Pons (tissue), 1 donor: ENCODE measurements at regions not wholly inside any gene's neighbourhood (a gene's known extent, or its start where the extent isn't known, plus 50 kb on each side); places are given as distances from the start of the nearest gene placed in this dataset.

Source experiments
- DNase-seq: peaks from one replicate; pipeline ENCODE4 v3.0.0-alpha.2; 2016; ENCODE audit warnings: low spot score

DNA sequence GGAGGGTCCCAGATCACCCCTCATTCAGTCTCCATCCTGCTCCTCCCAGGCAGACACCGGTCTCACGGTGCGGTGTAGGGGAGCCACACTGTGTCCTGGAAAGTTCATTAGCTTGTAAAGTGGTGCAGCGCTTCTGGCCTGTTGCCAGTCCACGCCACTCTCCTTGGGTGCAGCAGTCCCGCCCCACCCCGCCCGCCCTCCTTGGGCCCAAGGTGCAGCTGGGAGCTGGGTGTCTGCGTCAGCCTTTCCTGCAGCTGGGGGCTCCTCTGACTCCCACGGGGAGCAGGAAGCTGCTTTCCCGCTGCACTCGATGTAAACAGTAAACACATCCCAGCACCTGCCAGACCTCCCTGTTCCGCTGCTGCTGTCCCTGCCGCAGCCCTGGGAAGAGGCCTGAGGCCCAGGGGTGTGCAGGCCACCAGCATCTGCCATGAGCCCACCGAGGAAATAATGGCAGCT is 53.8 kb upstream of the ASB18 start:
- no peak for DNase-seq

DNA sequence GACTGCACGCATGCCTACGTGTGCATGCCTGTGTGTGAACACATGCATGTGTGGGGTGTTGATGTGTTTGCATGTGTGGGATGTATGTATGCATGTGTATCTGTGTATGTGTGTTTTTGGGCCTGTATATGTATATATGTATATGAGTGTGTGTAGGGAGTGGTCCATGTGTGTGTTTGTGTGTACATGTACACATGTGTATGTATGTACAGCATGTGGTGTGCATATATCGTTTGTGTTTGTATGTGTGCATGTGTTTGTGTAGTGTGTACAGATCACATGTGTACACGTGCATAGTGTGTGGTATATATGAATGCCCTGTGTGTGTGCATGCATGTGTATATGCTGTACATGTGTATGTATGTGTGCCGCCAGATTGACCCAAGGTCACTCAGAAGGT is 54.2 kb upstream of the ASB18 start:
- no peak for DNase-seq

DNA sequence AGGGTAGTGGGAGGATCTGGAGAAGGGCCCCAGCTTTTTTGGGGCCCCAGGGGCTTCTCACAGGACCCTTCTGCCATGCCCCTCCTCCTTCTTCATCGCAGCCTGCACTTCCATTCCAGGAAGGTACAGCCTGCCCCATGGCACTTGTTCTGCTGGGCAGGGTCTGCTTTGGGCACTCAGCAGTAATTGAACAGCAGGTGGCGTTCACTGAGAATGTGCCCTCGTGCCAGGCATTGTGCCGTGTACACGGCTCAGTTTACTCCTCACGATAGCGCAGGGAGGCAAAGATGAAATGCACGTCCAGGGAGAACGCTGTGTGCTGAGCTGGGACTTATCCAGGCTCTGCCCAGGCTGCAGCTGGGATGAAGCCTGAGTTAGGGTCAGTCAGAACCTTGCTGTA is 54.8 kb upstream of the ASB18 start:
- no peak for DNase-seq

DNA sequence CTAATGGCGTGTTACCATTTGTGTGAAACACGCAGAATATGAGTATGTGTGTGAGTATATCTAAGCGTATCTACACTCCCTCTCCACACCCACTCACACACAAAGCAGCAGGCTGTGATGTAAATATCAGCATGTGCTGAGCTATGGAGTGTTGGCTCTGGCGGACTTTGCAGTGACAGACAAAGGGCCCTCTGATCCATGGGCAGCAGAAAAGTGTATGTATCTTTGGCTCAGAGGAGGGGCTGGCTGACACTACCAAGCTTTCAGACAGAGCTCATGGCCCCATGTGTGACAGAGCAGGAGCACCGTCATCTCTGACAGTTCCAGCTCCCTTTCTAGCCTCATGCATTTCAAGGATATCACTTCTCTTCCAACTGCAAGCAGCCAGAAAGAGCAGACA is 57.2 kb upstream of the ASB18 start:
- DNase-seq, result peak; percentile 94

DNA sequence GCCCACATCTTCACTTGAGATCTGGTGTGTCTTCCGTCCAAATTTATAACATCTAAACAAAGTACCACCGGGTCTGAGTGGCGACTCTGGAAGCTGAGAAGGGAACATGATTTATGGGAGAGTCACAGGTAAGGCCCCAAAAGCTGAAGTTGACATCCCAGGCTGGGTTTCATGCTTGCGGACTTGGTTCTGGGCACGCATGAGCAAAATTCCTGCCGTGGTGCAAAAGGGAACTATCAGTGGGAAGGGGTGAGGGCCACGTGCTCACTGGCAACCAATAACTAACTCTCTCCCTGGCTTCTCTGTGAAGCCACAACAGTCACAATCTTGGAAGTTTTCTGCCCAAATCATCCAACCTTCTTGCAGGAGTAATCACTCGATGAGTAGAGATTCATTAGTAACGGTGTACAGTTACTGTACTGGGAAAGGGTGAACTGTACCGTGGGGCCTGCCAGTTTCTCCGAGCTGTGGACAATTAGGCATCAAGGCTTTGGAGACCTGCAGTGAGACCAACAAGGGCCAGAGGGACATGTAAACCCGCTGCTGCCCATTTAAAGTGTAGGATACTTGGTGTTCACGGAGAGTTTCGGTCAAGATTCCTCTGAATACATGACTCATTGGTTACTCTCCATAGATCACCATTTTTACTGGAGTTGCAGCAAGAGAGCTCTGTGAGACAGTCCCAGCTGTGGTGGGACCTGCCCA is 69.4 kb upstream of the ASB18 start:
- DNase-seq, result no peak

DNA sequence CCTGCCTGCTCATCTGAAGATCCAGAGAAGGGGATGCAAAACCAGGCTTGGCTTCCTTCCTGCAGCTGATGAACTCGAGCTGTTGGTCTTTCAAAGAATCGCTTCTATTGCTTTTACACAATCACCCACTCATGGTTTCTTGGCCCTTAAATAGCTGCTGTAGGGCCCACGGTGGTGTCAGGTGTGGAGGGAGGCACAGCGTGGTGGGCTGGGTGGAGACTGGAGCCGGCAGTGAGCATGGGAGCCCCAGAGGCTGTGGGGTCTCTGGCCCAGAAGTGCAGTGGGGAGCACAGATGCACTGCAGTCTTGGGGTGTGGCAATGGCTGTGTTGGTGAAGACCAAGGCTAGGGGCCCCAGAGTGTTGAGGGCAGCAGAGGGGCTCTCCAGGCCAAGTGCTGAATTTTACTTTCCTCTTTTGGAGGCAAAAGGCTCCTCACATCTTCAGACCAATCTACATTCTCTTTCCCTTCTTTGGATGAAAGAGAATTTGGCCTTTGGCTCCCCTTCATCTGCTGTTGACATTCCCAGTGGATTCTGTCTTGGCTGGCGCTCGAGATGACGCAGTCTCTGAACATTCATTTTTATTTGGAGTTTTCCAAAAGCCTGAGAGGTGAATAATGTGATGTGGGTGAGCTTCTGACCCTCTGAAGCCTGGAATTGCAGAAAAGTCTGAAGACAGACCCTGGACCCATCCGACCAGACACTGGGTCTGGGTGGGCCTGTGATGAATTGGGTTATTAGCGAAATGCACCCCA is 70.1 kb upstream of the ASB18 start:
- no peak for DNase-seq

DNA sequence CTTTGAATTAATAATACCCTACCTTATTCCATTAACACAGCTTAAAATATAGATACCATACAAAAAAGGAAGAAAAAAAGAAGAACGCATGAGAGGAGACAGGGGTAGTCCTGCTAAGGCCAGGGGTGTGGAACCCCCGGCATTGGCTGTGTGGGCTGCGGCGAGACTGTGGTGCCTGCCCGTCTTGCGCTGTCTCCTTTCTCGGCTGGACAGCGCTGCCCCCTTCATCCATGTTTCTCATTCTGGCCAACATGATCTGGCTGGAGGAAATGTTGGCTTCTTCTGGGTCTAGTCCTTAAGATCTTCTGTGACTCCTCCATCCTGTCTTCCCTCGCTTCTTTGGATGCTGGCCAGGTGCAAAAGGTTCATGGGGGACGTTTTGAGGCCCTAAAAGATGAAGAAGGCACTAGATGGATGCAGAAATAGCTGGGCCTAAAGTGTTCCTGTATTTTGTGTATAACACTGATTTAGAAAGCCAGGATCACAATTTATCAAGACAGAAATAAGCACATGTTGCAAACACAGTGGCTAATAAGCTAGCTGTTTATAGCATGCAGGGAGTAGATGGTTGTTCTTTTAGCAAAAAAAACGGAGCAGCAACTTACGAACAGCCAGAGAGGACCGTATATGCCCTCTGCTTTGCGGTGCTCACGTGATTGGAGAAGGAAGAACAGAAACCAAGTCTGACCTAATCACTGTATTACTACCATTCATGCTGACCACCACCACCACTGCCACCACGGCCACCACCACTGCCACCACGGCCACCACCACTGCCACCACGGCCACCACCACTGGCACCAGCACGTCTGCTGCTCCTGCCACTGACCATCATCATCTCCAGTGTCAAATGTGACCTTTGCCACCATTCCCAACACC is 71.7 kb upstream of the ASB18 start:
- DNase-seq, result no peak

DNA sequence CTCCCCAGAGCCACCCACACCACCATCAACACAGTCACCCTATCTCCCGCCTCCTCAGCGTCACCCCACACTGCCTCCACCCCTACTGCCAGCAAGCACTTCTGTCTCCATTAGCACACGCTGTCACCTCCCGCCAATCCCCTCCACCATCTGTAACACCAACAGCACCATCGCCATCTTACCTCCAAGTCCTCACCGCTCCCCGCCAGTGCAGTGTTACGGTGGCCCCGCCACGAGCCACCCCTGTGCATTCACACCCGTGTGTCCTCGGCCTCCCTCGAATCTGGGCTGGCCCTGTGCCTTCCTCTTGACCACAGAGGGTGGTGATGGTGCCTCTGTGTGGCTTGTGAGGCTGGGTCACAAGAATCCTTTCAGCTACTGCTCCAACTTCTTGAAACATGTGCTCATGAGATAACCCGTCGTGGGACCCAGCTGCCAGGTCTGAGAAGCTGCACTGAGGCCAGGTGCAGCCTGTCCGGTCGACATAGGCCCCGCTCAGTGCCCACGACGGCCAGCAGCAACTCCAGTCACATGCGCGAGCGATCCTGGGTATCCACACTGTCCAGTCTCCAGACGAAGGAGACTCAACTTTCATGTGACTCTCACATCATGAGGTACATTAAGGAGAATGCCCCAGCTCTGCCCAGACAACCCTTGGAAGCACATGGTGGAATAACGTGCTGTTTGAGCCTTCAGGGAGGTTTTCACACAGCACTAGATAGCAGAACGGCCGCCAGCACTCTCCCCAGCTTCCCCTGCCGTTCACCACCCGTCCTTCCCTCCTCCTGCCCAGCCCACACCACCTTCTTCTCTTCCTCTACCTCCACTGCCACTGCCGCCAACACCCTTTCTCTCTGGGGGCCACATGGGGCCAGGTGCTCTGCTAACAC is 72.6 kb upstream of the ASB18 start:
- no peak for DNase-seq

DNA sequence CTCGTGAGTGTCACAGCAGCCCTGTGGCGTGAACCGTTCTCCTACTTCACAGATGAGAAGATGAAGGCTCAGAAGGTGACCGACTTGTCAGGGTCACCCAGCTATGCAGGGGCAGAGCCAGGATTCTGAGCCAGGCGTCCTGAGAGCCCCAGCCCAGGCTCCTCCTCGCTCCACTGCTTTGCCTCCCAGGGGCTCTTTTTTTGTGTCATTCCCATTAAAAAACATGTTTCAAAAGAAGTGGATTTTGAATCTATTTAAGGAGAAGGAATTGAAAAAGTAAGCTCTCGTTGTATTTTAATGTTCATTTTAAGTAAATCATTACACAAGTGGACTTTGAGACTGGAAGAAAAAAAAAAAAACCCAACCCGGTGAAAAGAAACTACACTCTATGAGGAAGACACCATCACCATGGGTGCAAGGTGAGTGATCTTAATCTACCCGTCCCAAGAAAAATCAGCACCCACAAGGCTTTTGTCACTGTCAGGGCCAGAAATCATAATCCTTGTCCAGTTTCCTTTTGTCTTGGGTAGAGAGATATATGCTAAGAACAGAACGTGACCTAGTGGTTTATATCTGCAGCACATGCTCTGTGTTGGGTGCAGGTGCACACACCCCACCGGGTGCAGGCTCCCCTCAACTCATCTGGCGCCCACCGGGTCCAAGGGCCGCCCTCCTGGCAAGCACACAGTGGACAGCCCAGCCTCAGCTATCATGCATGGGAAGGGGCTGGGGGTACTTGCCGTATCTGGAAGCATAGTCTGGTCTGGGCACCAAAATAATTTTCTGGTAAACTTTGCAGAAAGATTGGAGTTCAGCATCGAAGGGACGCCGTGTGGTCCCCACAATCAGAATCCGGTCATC is 73.5 kb upstream of the ASB18 start:
- DNase-seq, result no peak

DNA sequence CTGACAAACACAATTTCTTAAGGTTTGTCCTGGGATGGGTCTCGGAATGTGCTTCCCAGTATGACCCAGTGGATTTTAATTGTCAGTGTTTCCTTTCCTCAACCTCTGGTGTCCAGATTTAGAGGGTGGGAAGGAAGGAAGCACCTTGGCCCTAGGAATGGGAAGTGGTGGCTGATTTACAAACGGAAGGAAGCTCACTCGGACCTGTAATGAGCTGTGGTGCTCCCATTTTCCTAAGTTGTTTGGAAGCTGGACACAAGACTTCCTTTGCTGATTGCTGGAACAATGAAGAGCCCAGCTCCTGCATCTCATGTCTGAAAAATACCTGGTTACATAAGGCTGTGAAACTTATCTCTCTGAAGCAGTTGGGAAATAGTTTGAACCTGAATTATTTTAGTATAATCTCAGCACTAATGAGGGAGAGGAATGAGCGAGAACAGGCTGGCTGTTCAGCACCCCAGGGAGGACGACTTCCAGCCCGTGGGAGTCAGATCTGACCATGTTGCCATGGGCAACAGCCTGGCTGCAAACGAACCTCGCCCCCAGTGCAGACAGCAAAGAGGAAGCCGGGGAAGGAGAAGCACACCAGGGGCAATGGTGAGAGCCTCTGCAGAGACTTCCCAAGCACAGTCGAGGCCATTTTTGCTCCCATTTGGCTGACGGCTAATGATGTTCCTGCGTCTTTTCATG is 74.4 kb upstream of the ASB18 start:
- DNase-seq, result no peak

DNA sequence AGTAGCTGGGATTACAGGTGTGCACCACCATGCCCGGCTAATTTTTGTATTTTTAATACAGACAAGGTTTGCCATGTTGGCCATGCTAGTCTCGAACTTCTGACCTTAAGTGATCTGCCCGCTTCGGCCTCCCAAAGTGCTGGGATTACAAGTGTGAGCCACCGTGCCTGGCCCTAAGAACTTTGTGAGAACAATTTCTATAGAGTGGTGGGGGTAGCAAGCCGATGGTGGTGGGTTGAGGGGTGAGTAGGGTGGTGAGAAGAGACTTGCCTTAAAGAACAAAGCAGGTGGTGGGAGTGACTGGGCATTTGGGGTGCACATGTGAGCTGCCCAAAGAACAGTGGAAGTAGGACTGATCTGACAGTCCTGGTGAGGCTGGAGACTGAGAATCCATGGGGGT is 76.0 kb upstream of the ASB18 start:
- DNase-seq, result no peak

DNA sequence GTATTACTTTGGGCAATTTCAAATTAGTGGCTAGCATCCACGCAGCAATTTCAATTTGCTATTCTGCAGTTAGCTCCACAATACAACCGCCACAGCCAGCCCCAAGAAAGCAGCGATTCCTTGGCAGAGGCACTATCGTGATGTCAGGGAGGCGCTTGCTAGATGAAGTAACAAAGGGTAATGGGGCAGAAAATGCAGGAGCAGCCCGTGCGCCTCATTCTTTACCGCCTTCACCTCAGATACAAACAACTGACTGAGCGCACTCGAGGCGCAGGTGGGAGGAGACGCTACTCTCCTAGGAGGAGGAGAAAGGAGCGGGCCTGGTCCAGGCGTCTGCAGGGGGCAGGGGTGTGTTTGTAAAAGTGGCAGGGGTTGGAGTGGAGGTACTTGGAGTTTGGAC is 76.9 kb upstream of the ASB18 start:
- no peak for DNase-seq

DNA sequence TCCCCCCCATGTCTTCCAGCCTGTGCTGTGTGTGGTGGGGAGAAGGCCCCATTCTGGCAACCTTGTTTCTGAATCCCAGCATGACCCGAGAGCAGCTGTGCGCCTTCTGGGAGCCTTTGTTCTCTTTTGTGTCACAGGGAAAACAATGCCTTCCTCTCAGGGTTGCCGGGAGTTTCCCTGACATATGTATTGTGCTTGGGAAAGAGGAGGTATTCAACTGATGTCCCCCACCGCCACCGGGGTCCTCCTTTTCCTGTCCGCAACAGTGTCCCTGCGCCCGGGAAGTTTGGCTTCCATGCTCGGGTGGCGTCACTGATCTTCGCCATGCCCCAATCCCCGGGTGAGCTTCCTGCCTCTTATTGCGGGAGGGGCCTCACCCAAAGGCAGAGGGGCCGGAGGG is 77.5 kb upstream of the ASB18 start:
- DNase-seq, result peak; percentile 94

DNA sequence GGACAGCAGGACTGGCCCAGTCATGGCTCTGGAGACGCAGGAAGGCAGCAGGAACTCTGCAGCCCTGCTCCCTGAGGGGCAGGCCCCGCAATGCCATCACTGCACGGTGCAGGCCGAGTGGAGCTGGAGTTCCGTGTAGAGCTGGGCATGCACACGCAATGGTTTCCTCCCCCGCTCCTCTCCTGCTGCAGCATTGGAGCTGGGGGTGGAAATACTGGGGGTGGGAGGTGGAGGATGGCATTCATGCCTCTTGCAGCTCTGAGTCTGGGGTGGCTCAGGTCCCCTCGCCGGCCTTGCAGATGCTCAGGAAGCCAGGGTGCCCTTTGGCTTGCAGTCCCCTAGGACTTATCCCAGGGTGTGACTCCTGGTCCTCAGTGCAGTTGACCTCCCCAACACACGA is 78.3 kb upstream of the ASB18 start:
- no peak for DNase-seq

DNA sequence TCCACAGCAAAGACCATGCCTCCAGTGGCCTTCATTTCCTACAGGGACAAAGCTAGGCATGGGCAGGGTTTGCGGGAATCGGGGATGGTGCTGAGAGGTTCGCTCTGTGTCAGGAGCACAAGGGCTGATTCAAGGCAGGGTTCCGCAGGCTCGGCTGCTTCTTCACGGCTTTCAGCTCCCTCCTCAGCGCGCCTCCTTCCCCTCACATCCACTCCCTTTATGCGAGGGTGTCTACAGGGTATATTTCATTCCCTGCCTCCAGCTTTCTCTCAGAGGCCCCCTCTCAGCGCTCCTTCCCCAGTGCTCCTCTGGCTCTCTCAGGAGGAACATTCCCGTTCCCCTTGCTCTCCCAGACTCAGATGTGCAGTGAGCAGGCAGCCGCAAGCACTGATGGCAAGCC is 78.7 kb upstream of the ASB18 start:
- DNase-seq, result no peak

DNA sequence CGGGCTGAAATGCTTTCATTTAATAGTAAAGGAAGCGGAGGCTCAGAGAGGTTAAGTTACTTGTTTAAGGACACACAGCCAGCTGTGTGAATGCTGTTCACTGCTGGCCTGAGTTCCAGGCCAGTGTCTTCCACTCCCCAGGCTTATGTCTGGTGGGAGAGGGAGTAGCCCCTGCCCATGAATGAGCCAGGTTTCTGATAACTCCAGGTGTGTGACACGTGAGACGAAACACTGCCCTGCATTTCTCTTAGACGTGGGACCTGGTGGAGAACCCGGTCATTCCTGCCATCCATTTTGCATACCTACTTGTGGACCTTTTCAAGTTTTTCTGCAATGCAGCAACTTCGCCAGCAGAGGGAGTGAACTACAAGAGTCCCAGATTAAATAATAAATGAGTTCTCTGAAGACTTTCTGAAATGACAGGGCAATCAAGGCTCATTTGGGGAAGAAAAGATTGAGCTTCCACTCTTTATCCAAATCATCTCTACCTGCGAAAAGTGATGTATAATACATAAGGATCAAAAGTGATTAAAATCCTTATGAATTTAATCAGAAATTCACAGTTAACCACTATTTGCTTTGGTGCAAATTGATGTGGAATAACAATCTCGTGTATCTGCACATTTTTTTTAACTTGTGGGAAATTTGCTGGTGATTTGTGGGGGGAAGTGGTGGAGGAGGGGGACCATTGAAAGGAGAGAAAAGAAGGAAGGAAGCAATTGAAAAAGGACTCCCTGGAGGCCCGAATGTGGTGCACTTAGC is 79.4 kb upstream of the ASB18 start:
- peak; percentile 79 for DNase-seq

DNA sequence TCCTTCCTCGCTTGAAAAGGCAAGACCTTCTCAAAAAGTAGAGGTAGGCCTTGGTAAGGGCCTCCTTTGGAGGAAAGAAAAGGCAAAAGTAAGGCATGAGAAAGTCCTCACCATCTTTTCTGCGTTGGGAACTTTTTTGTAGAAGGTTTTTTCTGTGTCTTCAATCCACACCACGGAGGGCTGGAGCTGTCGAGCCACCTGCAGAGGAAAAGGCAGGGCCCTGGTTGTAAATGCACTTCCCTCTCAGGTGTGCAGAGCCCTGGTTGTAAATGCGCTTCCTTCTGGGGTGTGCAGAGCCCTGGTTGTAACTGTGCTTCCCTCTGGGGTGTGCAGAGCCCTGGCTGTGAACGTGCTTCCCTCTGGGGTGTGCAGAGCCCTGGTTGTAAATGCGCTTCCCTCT is 80.2 kb upstream of the ASB18 start:
- no peak for DNase-seq

DNA sequence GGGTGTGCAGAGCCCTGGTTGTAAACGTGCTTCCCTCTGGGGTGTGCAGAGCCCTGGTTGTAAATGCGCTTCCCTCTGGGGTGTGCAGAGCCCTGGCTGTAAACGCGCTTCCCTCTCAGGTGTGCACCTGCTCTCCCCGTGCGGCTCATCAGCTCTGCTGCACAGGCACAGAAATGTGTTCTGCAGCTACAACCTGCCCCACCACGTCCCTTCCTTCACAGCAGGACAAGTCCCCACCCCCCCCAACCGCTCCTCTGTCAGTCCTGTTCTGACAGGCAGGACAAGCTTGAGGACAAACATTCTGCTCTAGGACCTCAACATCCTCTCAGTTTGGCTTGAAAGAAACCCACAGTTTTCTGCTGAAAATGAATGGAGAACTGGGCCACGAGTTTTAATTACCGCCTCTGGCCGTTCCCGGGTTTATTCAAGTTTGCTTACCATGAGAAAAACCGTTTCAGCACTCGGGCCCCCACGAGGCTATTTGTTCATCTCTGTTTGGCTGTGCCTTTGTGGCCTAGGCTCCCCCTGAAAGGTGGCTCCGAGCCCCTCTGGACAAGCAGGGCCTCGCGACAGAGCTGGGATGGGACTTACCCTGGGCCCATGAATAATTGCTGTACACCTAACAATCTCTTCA is 81.0 kb upstream of the ASB18 start:
- DNase-seq, result no peak

DNA sequence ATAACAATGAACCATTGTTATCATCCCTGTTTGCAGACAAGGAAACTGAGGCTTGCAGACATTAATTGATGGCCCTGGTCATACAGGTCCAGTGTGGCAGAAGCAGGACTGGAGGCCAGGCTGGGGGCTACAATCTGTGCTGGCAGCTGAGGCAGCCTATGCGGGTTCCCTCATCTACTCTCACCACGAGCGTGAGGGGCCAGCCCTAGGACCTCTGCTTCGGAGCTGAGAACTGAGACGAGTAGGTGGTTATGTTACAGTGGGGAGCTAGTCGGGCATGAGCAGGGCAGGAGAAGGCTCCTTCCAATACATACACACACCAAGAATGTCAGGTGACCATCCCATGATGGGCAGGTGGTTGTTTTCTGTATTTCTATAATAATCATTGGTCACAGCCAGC is 82.2 kb upstream of the ASB18 start:
- DNase-seq, result no peak
